GM23338 (cell line): ENCODE measurements at regions not wholly inside any gene's neighbourhood (a gene's known extent, or its start where the extent isn't known, plus 50 kb on each side); places are given as distances from the start of the nearest gene placed in this dataset.

Experiments
- ATAC-seq: fragments of 200-7000 bp; cut with Tn5 transposase; 3 replicates; pipeline ENCODE4 v1.9.1; 2020
- DNase-seq: peaks from one replicate; pipeline ENCODE4 v3.0.0-alpha.2; 2015; ENCODE audit warnings: low spot score
- H2AFZ ChIP-seq: fragments of 200-600 bp; sonication (generic); 2 replicates; pipeline ENCODE4 v1.8.0; 2016; ENCODE audit warnings: antibody characterized with exemption, mild to moderate bottlenecking, moderate library complexity
- H3F3A ChIP-seq: fragments of 200-600 bp; sonication (generic); replicated peaks from 2 replicates; pipeline ENCODE4 v1.8.0; 2017; ENCODE audit warnings: antibody characterized with exemption, mixed run types, low read depth
- H3K27ac ChIP-seq: fragments of 200-600 bp; sonication (generic); 2 replicates; pipeline ENCODE4 v1.6.1; 2016; ENCODE audit warnings: low read depth
- H3K27me3 ChIP-seq: fragments of 200-600 bp; sonication (generic); 2 replicates; pipeline ENCODE4 v1.8.0; 2016; ENCODE audit warnings: mild to moderate bottlenecking, mixed run types, moderate library complexity; ENCODE audit not compliant: insufficient read depth
- H3K36me3 ChIP-seq: fragments of 200-600 bp; sonication (generic); 2 replicates; pipeline ENCODE4 v1.8.0; 2016; ENCODE audit warnings: mild to moderate bottlenecking; ENCODE audit not compliant: insufficient read depth
- H3K4me1 ChIP-seq: fragments of 200-600 bp; sonication (generic); 2 replicates; pipeline ENCODE4 v1.8.0; 2016; ENCODE audit warnings: mild to moderate bottlenecking, moderate library complexity; ENCODE audit not compliant: insufficient read depth
- H3K4me2 ChIP-seq: fragments of 200-600 bp; sonication (generic); 2 replicates; pipeline ENCODE4 v1.7.1; 2017; ENCODE audit warnings: mixed run types
- H3K4me3 ChIP-seq: fragments of 200-600 bp; sonication (generic); 2 replicates; pipeline ENCODE4 v1.6.1; 2016; ENCODE audit warnings: mixed run types
- H3K79me2 ChIP-seq: fragments of 200-600 bp; sonication (generic); replicated peaks from 2 replicates; pipeline ENCODE4 v1.8.0; 2017; ENCODE audit warnings: mild to moderate bottlenecking; ENCODE audit not compliant: insufficient read depth
- H3K9me2 ChIP-seq: fragments of 200-600 bp; sonication (generic); 2 replicates; pipeline ENCODE4 v1.8.0; 2017; ENCODE audit not compliant: insufficient read depth
- H4K20me1 ChIP-seq: fragments of 200-600 bp; sonication (generic); replicated peaks from 2 replicates; pipeline ENCODE4 v1.8.0; 2017; ENCODE audit warnings: mild to moderate bottlenecking; ENCODE audit not compliant: insufficient read depth
- H3K27ac Mint-ChIP-seq: 2 replicates; pipeline ENCODE4 v1.8.0; 2020; ENCODE audit warnings: inconsistent platforms, mild to moderate bottlenecking, moderate library complexity, mixed read lengths
- H3K27me3 Mint-ChIP-seq: 3 replicates; pipeline ENCODE4 v1.8.0; 2022; ENCODE audit warnings: low read depth, mild to moderate bottlenecking, moderate library complexity, mixed read lengths, inconsistent platforms; ENCODE audit not compliant: insufficient read depth, poor library complexity
- H3K36me3 Mint-ChIP-seq: 3 replicates; pipeline ENCODE4 v1.8.0; 2021; ENCODE audit warnings: low read depth, mild to moderate bottlenecking, inconsistent platforms, moderate library complexity, mixed read lengths
- H3K4me1 Mint-ChIP-seq: 3 replicates; pipeline ENCODE4 v1.8.0; 2020; ENCODE audit warnings: mild to moderate bottlenecking, inconsistent platforms, mixed read lengths
- H3K4me3 Mint-ChIP-seq: 3 replicates; pipeline ENCODE4 v1.8.0; 2021; ENCODE audit warnings: moderate library complexity, mild to moderate bottlenecking, inconsistent platforms, mixed read lengths
- H3K9me3 Mint-ChIP-seq: 3 replicates; pipeline ENCODE4 v1.8.0; 2020; ENCODE audit warnings: moderate library complexity, mild to moderate bottlenecking, inconsistent platforms, mixed read lengths
- CTCF ChIP-seq, 2 experiments: fragments of 200-600 bp in 1 of 2; sonication (generic) in 1 of 2; conservative IDR thresholded peaks; 2 replicates each; pipeline versions ENCODE4 v1.5.1 to v1.6.1; 2016 to 2017; ENCODE audit warnings: antibody characterized with exemption in 2 of 2, low read depth in 2 of 2, mild to moderate bottlenecking in 2 of 2, moderate library complexity in 1 of 2
- ETS1 ChIP-seq: IDR thresholded peaks from 2 replicates; pipeline ENCODE4 v1.6.1; 2016; ENCODE audit warnings: antibody characterized with exemption
- EZH2 ChIP-seq: fragments of 200-600 bp; sonication (generic); IDR thresholded peaks from one replicate; pipeline ENCODE4 v1.8.0; 2017; ENCODE audit warnings: antibody characterized with exemption, mild to moderate bottlenecking, low read depth; ENCODE audit not compliant: unreplicated experiment
- EZH2phosphoT487 ChIP-seq: fragments of 200-600 bp; sonication (generic); IDR thresholded peaks from one replicate; pipeline ENCODE4 v1.8.1; 2018; ENCODE audit warnings: antibody characterized with exemption; ENCODE audit not compliant: unreplicated experiment
- JUNB ChIP-seq: IDR thresholded peaks from one replicate; pipeline ENCODE4 v1.6.1; 2016; ENCODE audit warnings: antibody characterized with exemption; ENCODE audit not compliant: unreplicated experiment
- NANOG ChIP-seq: IDR thresholded peaks from 2 replicates; pipeline ENCODE4 v1.6.1; 2016; ENCODE audit warnings: antibody characterized with exemption, borderline replicate concordance
- POLR2AphosphoS5 ChIP-seq: IDR thresholded peaks from 2 replicates; pipeline ENCODE4 v1.6.1; 2016; ENCODE audit warnings: antibody characterized with exemption, low read depth
- REST ChIP-seq: IDR thresholded peaks from one replicate; pipeline ENCODE4 v1.6.1; 2018; ENCODE audit warnings: antibody characterized with exemption; ENCODE audit not compliant: unreplicated experiment
- STAT1 ChIP-seq: IDR thresholded peaks from one replicate; pipeline ENCODE4 v1.6.1; 2016; ENCODE audit warnings: antibody characterized with exemption; ENCODE audit not compliant: unreplicated experiment
- ZNF114 ChIP-seq: fragments of 250-450 bp; sonication (Bioruptor Pico); IDR thresholded peaks from 2 replicates; pipeline ENCODE4 v1.5.0; 2020; ENCODE audit warnings: mild to moderate bottlenecking, moderate library complexity
- ZNF331 ChIP-seq: fragments of 250-450 bp; sonication (Bioruptor Pico); IDR thresholded peaks from 2 replicates; pipeline ENCODE4 v1.5.0; 2020; ENCODE audit warnings: low read depth, mild to moderate bottlenecking, moderate library complexity
- ZNF462 ChIP-seq: fragments of 250-450 bp; sonication (Bioruptor Pico); IDR thresholded peaks from 2 replicates; pipeline ENCODE4 v1.5.0; 2020; ENCODE audit warnings: mild to moderate bottlenecking, moderate library complexity

GRCh38 chr11:80538040-80538439, 1097.2 kb upstream of the TENM4 start:
- Mint-ChIP-seq H3K36me3 (peaks cover 11% of the 10 kb centered on the region), H3K9me3 (peaks cover 17% of the 10 kb centered on the region), H3K4me1 (no peaks in the 10 kb centered on the region), H3K27me3 (peaks cover 1% of the 10 kb centered on the region), H3K27ac (no peak overlapping the region), H3K4me3 (no peak overlapping the region)
- Histone ChIP-seq H3K4me2 (no peak overlapping the region), H3K4me3 (no peak overlapping the region), H3F3A (no peaks in the 10 kb centered on the region), H3K27me3 (no peaks in the 10 kb centered on the region), H3K27ac (no peak overlapping the region), H2AFZ (no peak overlapping the region), H3K36me3 (no peaks in the 10 kb centered on the region), H4K20me1 (no peaks in the 10 kb centered on the region), H3K9me2 (no peaks in the 10 kb centered on the region), H3K4me1 (no peaks in the 10 kb centered on the region), H3K79me2 (no peaks in the 10 kb centered on the region)
- ATAC-seq: no peak
- DNase-seq: no peak
- TF ChIP-seq ZNF462 (CRISPR knock-in tag) (no peak), ZNF114 (CRISPR knock-in tag) (no peak), ETS1 (no peak), JUNB (no peak), ZNF331 (CRISPR knock-in tag) (no peak), EZH2phosphoT487 (no peak), POLR2AphosphoS5 (no peak), STAT1 (no peak), CTCF (conservative IDR thresholded peaks at IDR 0.05; ENCODE audit: low read depth in 2 of 2) (no peak), REST (no peak), EZH2 (no peak), NANOG (no peak)
